ENCODE measurements at regions not wholly inside any gene's neighbourhood (a gene's known extent, or its start where the extent isn't known, plus 50 kb on each side); places are given as distances from the start of the nearest gene placed in this dataset.

GRCh38 chr10:130567011-130567410 lies 430.8 kb downstream of the GLRX3 start:
- TF ChIP-seq CTCF (IDR thresholded peaks at IDR 0.05) (no peak), POLR2A (IDR thresholded peaks at IDR 0.05) (no peak)
